ENCODE measurements at regions not wholly inside any gene's neighbourhood (a gene's known extent, or its start where the extent isn't known, plus 50 kb on each side); places are given as distances from the start of the nearest gene placed in this dataset.

- ATAC-seq (no peak), FAIRE-seq (no peak), DNase-seq (ENCODE audit: low read depth, low spot score) (no peak)
- Histone ChIP-seq H3K9me3 (replicated peaks; ENCODE audit: control insufficient read depth, insufficient read depth, low read length) (no peaks in the 10 kb centered on the region), H3K27ac (ENCODE audit: control insufficient read depth, insufficient read depth) (no peak overlapping the region), H3K79me2 (ENCODE audit: control insufficient read depth, insufficient read depth, low read length) (no peaks in the 10 kb centered on the region), H3K36me3 (ENCODE audit: control insufficient read depth in 2 of 2, insufficient read depth in 2 of 2, low read length in 1 of 2) (no peaks in the 10 kb centered on the region), H3K9ac (ENCODE audit: control insufficient read depth, insufficient read depth, low read length) (no peak overlapping the region), H3K4me1 (ENCODE audit: control insufficient read depth, insufficient read depth, low read length) (no peaks in the 10 kb centered on the region), H2AFZ (ENCODE audit: control insufficient read depth, low read depth, low read length) (no peak overlapping the region), H3K27me3 (replicated peaks in 1 of 2; ENCODE audit: control insufficient read depth in 2 of 2, insufficient read depth in 2 of 2, low read length in 1 of 2) (no peaks in the 10 kb centered on the region), H3K4me2 (ENCODE audit: control insufficient read depth, insufficient read depth) (no peak overlapping the region), H4K20me1 (ENCODE audit: control insufficient read depth, insufficient read depth) (no peaks in the 10 kb centered on the region), H3K4me3 (no peak overlapping the region)
- ChIA-PET CTCF (no interaction called here), SMC1A (ENCODE audit: uncharacterized antibody, unreplicated experiment) (interaction anchor here (0.6 kb wide), 1 partner anchor 21 kb away, joined by 3 read pairs; no protein-coding TSS in a partner anchor), RAD21 (ENCODE audit: unreplicated experiment) (interaction anchor here (1.4 kb wide), 1 partner anchor 17 kb away, joined by 3 read pairs; no protein-coding TSS in a partner anchor), POLR2A (no interaction called here)
- BruUV-seq (replicated peaks), result no TSS peak
- WGBS (ENCODE audit: insufficient coverage, insufficient replicate concordance, low lambda C conversion rate, missing lambda C conversion rate), result 3% methylated on average over 3 of the region's 3 CpGs
- intact Hi-C loops (cut with micrococcal nuclease; ENCODE audit: unreplicated experiment), result no loop called here
- in situ Hi-C loops (cut with MboI), result no loop called here
- TF ChIP-seq SRF (IDR thresholded peaks at IDR 0.05; ENCODE audit: low read depth in 2 of 2, low read length in 2 of 2), result no peak
- TF ChIP-seq EGR1 (IDR thresholded peaks at IDR 0.05; ENCODE audit: borderline replicate concordance in 1 of 2, low read depth in 2 of 2, low read length in 2 of 2), result no peak
- no peak for TF ChIP-seq ZNF207 (IDR thresholded peaks at IDR 0.05; ENCODE audit: borderline replicate concordance)
- no peak for TF ChIP-seq ZBTB11 (CRISPR knock-in tag; IDR thresholded peaks at IDR 0.05)
- TF ChIP-seq MEF2A (IDR thresholded peaks at IDR 0.05; ENCODE audit: insufficient read depth, low read depth, low read length), result no peak
- TF ChIP-seq ELK1 (IDR thresholded peaks at IDR 0.05; ENCODE audit: low read depth, low read length), result no peak
- no peak for TF ChIP-seq POLR2AphosphoS5 (IDR thresholded peaks at IDR 0.05; ENCODE audit: low read length)
- TF ChIP-seq KAT2A (conservative IDR thresholded peaks at IDR 0.05; ENCODE audit: control insufficient read depth, low read depth, low read length), result no peak
These were observed 229.9 kb upstream of the STXBP5 start for GRCh38 chr6:146974351-146974750.

All from GM12878 (cell line).